Sigmoid colon (tissue), 6 donors: ENCODE measurements at regions not wholly inside any gene's neighbourhood (a gene's known extent, or its start where the extent isn't known, plus 50 kb on each side); places are given as distances from the start of the nearest gene placed in this dataset.

ENCODE experiments used
- DNase-seq: peaks from one replicate; pipeline ENCODE4 v3.0.0-alpha.2; 2019
- H3K27ac ChIP-seq, 4 donors: fragments of 200-600 bp; sonication (generic); one replicate each; pipeline ENCODE4 v1.5.1; 2016 to 2019; ENCODE audit warnings: mild to moderate bottlenecking in 1 of 4
- H3K27me3 ChIP-seq, 3 donors: fragments of 200-600 bp; sonication (generic); one replicate each; pipeline ENCODE4 v1.5.1; 2019; ENCODE audit warnings: mild to moderate bottlenecking in 1 of 3
- H3K36me3 ChIP-seq, 4 donors: fragments of 200-600 bp; sonication (generic); one replicate each; pipeline ENCODE4 v1.5.1; 2016 to 2019
- H3K4me1 ChIP-seq, 4 donors: fragments of 200-600 bp; sonication (generic); one replicate each; pipeline ENCODE4 v1.5.1; 2017 to 2019
- H3K4me3 ChIP-seq, 4 donors: fragments of 200-600 bp; sonication (generic); one replicate each; pipeline ENCODE4 v1.5.1; 2017 to 2019; ENCODE audit warnings: mild to moderate bottlenecking in 2 of 4, moderate library complexity in 1 of 4
- H3K9me3 ChIP-seq, 4 donors: fragments of 200-600 bp in 3 of 4; sonication (generic) in 3 of 4; one replicate each; pipeline versions ENCODE4 v1.5.1 to v1.6.1; 2013 to 2019
- EP300 ChIP-seq, 4 donors: sonication (generic); formaldehyde crosslinking; IDR thresholded peaks; one replicate each; pipeline ENCODE4 v1.6.1; 2017; ENCODE audit warnings: antibody characterized with exemption in 4 of 4
- POLR2A ChIP-seq, 2 donors: fragments of 450-650 bp; IDR thresholded peaks; one replicate each; pipeline ENCODE4 v1.6.1; 2016; ENCODE audit warnings: antibody characterized with exemption in 2 of 2, mild to moderate bottlenecking in 2 of 2, moderate library complexity in 2 of 2
- POLR2AphosphoS5 ChIP-seq, 4 donors: sonication (generic); formaldehyde crosslinking; IDR thresholded peaks; one replicate each; pipeline ENCODE4 v1.6.1; 2017; ENCODE audit warnings: antibody characterized with exemption in 4 of 4
- WGBS, 2 donors: extraction: QIAGEN DNeasy Blood & Tissue Kit; methylation state at CpG; one replicate each; pipeline ENCODE4 v1.1.7; 2013; 5-methylcytosine and 5-hydroxymethylcytosine counted together
- intact Hi-C: fragments of 100-400 bp; cut with DNase I; formaldehyde crosslinking; loops from one replicate; pipeline ENCODE4 v1.15.1; 2023
- TF ChIP-seq, protein P1 (sequence below), 4 experiments: fragments of 450-650 bp in 3 of 4; fragments of 200-600 bp in 1 of 4; IDR thresholded peaks; one replicate each; pipeline ENCODE4 v1.5.1; 2016 to 2019; ENCODE audit warnings: antibody characterized with exemption in 4 of 4, mild to moderate bottlenecking in 3 of 4, moderate library complexity in 2 of 4
- donor health status: healthy with polysubstance abuse.
- donor health status: healthy.

DNA sequence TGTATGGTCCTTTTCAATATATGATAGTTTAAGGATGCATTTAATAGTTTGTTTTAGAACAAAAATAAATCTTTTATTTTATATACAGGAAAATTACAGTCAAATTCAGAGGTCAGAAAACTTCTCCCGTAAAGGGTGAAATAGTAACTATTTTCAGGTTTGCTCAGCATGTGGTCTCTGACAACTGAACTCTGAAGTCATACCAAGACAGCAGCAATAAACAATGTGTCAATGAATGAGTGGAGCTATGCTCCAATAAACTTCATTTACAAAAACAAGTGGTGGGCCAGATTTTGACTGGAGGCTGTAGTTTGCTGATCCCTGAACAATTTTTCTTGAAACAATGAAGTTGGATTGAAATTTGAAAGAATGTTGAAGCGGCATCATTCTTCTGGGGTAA, 123.6 kb downstream of the ZNF248 start:
- Histone ChIP-seq H3K4me3 (no peak overlapping the region), H3K27ac (no peak overlapping the region), H3K27me3 (peaks cover 0 to 18% (median 0%) of the 10 kb centered on the region in 3 donors), H3K9me3 (peaks cover 0 to 5% (median 0%) of the 10 kb centered on the region in 4 donors), H3K4me1 (no peaks in the 10 kb centered on the region), H3K36me3 (no peaks in the 10 kb centered on the region)
- intact Hi-C loops = no loop called here
- TF ChIP-seq POLR2A (IDR thresholded peaks at IDR 0.05) (no peak), POLR2AphosphoS5 (IDR thresholded peaks at IDR 0.05) (no peak), EP300 (IDR thresholded peaks at IDR 0.05) (no peak)
- TF ChIP-seq, protein P1, sequence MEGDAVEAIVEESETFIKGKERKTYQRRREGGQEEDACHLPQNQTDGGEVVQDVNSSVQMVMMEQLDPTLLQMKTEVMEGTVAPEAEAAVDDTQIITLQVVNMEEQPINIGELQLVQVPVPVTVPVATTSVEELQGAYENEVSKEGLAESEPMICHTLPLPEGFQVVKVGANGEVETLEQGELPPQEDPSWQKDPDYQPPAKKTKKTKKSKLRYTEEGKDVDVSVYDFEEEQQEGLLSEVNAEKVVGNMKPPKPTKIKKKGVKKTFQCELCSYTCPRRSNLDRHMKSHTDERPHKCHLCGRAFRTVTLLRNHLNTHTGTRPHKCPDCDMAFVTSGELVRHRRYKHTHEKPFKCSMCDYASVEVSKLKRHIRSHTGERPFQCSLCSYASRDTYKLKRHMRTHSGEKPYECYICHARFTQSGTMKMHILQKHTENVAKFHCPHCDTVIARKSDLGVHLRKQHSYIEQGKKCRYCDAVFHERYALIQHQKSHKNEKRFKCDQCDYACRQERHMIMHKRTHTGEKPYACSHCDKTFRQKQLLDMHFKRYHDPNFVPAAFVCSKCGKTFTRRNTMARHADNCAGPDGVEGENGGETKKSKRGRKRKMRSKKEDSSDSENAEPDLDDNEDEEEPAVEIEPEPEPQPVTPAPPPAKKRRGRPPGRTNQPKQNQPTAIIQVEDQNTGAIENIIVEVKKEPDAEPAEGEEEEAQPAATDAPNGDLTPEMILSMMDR (IDR thresholded peaks at IDR 0.05) = no peak
- no peak for DNase-seq
- 88 to 90% methylated on average over 2 of the region's 2 CpGs for WGBS, 2 donors

DNA sequence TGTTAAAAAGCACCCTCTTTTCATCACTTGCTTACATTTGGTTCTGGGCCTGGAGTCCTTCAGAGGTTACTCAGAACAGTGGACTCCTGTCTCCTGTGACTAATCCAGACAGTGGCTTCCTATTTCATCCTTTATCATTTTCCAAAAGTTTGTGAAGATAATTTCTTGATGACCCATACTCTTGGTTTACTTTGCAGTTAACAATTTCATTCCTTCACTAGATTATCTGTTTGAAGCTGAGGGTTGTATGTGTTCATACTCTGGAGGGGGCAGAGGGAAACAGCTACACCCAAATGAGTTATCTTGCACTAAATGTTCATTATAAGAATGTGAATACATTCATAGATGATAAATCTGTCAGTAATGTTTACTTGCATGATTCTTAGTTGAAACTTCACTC, 124.7 kb downstream of the ZNF248 start:
- intact Hi-C loops = no loop called here
- H3K4me1 ChIP-seq = no peaks in the 10 kb centered on the region
- H3K4me3 ChIP-seq = no peak overlapping the region
- H3K27me3 ChIP-seq = peaks cover 0 to 23% (median 2%) of the 10 kb centered on the region in 3 donors
- no peaks in the 10 kb centered on the region for H3K36me3 ChIP-seq
- peaks cover 0 to 5% (median 0%) of the 10 kb centered on the region in 4 donors for H3K9me3 ChIP-seq
- no peak overlapping the region for H3K27ac ChIP-seq
- DNase-seq = no peak
- TF ChIP-seq POLR2AphosphoS5 (IDR thresholded peaks at IDR 0.05) (no peak), EP300 (IDR thresholded peaks at IDR 0.05) (no peak), POLR2A (IDR thresholded peaks at IDR 0.05) (no peak)
- TF ChIP-seq, protein P1 (IDR thresholded peaks at IDR 0.05) = no peak

DNA sequence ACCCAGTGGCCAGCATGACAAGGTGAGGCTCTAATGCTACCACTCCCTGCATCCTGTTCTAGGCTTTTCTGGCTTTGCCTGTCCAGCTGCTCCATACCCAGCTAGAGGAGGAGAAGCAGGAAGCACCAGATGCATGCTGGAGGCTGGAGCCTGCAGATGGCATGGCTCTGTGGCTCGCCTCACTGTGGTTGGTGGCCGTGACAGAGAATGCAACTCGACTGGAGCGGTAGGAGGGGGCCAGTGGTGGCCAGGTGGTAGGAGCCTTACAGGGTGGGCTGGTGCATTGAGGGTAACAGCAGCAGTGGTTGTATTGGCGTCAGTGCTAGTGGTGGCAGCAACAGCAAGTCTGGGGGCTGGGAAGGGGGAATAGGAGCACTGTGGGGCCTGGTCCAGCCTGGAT, 128.6 kb downstream of the ZNF248 start:
- TF ChIP-seq EP300 (IDR thresholded peaks at IDR 0.05) (no peak), POLR2AphosphoS5 (IDR thresholded peaks at IDR 0.05) (no peak), POLR2A (IDR thresholded peaks at IDR 0.05) (no peak)
- TF ChIP-seq, protein P1 (IDR thresholded peaks at IDR 0.05) = no peak
- DNase-seq = peak; percentile 49
- intact Hi-C loops = no loop called here
- WGBS, 2 donors = 78 to 79% methylated on average over 5 of the region's 5 CpGs
- Histone ChIP-seq H3K36me3 (no peaks in the 10 kb centered on the region), H3K4me3 (no peak overlapping the region), H3K4me1 (no peaks in the 10 kb centered on the region), H3K9me3 (no peaks in the 10 kb centered on the region), H3K27ac (no peak overlapping the region), H3K27me3 (peaks cover 0 to 29% (median 6%) of the 10 kb centered on the region in 3 donors)

DNA sequence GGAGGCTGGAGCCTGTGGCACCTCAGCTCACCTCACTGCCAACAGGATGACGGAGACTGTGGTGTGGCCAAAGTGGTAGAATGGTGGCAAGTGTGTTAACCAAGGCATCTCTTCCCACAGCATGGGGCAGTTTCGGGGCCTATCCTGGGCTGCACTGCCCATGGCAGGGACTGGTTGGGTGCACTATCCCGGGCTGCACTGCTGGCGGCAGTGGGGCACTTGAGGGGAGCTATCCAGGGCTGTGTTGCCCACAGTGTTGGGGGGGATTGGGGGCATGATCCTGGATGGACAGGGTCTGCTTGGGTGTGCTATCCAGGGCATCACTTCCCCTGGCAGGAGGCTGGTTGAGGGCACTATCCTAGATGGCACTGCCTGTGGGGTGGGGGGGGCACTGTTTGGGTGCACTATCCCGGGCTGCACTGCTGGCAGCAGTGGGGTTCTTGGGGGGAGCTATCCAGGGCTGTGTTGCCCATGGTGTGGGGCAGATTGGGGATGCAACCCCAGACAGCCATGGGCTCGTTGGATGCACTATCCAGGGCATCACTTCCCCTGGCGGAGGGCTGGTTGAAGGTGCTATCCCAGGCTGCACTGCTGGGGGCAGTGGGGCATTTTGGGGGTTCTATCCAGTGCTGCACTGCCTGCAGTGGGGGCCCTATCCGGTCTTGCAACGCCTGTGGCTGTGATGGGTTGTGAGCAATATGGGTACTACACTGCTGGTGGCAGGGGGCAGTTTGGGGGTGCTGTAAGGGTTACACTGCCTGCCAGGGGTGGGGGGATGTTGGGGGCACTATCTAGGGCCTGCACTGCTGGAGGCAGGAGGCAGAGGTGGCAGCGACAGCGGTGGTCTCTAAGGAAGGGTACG, 129.7 kb downstream of the ZNF248 start:
- 81 to 87% methylated on average over 12 of the region's 12 CpGs for WGBS, 2 donors
- TF ChIP-seq POLR2A (IDR thresholded peaks at IDR 0.05) (no peak), POLR2AphosphoS5 (IDR thresholded peaks at IDR 0.05) (no peak), EP300 (IDR thresholded peaks at IDR 0.05) (no peak)
- TF ChIP-seq, protein P1 (IDR thresholded peaks at IDR 0.05) = no peak
- Histone ChIP-seq H3K4me3 (no peak overlapping the region), H3K36me3 (no peaks in the 10 kb centered on the region), H3K4me1 (no peaks in the 10 kb centered on the region), H3K9me3 (no peaks in the 10 kb centered on the region), H3K27me3 (peaks cover 0 to 25% (median 6%) of the 10 kb centered on the region in 3 donors), H3K27ac (no peak overlapping the region)
- intact Hi-C loops = no loop called here
- DNase-seq = no peak
